GM23338 (cell line): ENCODE measurements at regions not wholly inside any gene's neighbourhood (a gene's known extent, or its start where the extent isn't known, plus 50 kb on each side); places are given as distances from the start of the nearest gene placed in this dataset.

ENCODE experiments used
- ATAC-seq: fragments of 200-7000 bp; cut with Tn5 transposase; 3 replicates; pipeline ENCODE4 v1.9.1; 2020
- DNase-seq: peaks from one replicate; pipeline ENCODE4 v3.0.0-alpha.2; 2015; ENCODE audit warnings: low spot score
- H2AFZ ChIP-seq: fragments of 200-600 bp; sonication (generic); 2 replicates; pipeline ENCODE4 v1.8.0; 2016; ENCODE audit warnings: antibody characterized with exemption, mild to moderate bottlenecking, moderate library complexity
- H3F3A ChIP-seq: fragments of 200-600 bp; sonication (generic); replicated peaks from 2 replicates; pipeline ENCODE4 v1.8.0; 2017; ENCODE audit warnings: antibody characterized with exemption, mixed run types, low read depth
- H3K27ac ChIP-seq: fragments of 200-600 bp; sonication (generic); 2 replicates; pipeline ENCODE4 v1.6.1; 2016; ENCODE audit warnings: low read depth
- H3K27me3 ChIP-seq: fragments of 200-600 bp; sonication (generic); 2 replicates; pipeline ENCODE4 v1.8.0; 2016; ENCODE audit warnings: mild to moderate bottlenecking, mixed run types, moderate library complexity; ENCODE audit not compliant: insufficient read depth
- H3K36me3 ChIP-seq: fragments of 200-600 bp; sonication (generic); 2 replicates; pipeline ENCODE4 v1.8.0; 2016; ENCODE audit warnings: mild to moderate bottlenecking; ENCODE audit not compliant: insufficient read depth
- H3K4me1 ChIP-seq: fragments of 200-600 bp; sonication (generic); 2 replicates; pipeline ENCODE4 v1.8.0; 2016; ENCODE audit warnings: mild to moderate bottlenecking, moderate library complexity; ENCODE audit not compliant: insufficient read depth
- H3K4me2 ChIP-seq: fragments of 200-600 bp; sonication (generic); 2 replicates; pipeline ENCODE4 v1.7.1; 2017; ENCODE audit warnings: mixed run types
- H3K4me3 ChIP-seq: fragments of 200-600 bp; sonication (generic); 2 replicates; pipeline ENCODE4 v1.6.1; 2016; ENCODE audit warnings: mixed run types
- H3K79me2 ChIP-seq: fragments of 200-600 bp; sonication (generic); replicated peaks from 2 replicates; pipeline ENCODE4 v1.8.0; 2017; ENCODE audit warnings: mild to moderate bottlenecking; ENCODE audit not compliant: insufficient read depth
- H3K9me2 ChIP-seq: fragments of 200-600 bp; sonication (generic); 2 replicates; pipeline ENCODE4 v1.8.0; 2017; ENCODE audit not compliant: insufficient read depth
- H4K20me1 ChIP-seq: fragments of 200-600 bp; sonication (generic); replicated peaks from 2 replicates; pipeline ENCODE4 v1.8.0; 2017; ENCODE audit warnings: mild to moderate bottlenecking; ENCODE audit not compliant: insufficient read depth
- H3K27ac Mint-ChIP-seq: 2 replicates; pipeline ENCODE4 v1.8.0; 2020; ENCODE audit warnings: inconsistent platforms, mild to moderate bottlenecking, moderate library complexity, mixed read lengths
- H3K27me3 Mint-ChIP-seq: 3 replicates; pipeline ENCODE4 v1.8.0; 2022; ENCODE audit warnings: low read depth, mild to moderate bottlenecking, moderate library complexity, mixed read lengths, inconsistent platforms; ENCODE audit not compliant: insufficient read depth, poor library complexity
- H3K36me3 Mint-ChIP-seq: 3 replicates; pipeline ENCODE4 v1.8.0; 2021; ENCODE audit warnings: low read depth, mild to moderate bottlenecking, inconsistent platforms, moderate library complexity, mixed read lengths
- H3K4me1 Mint-ChIP-seq: 3 replicates; pipeline ENCODE4 v1.8.0; 2020; ENCODE audit warnings: mild to moderate bottlenecking, inconsistent platforms, mixed read lengths
- H3K4me3 Mint-ChIP-seq: 3 replicates; pipeline ENCODE4 v1.8.0; 2021; ENCODE audit warnings: moderate library complexity, mild to moderate bottlenecking, inconsistent platforms, mixed read lengths
- H3K9me3 Mint-ChIP-seq: 3 replicates; pipeline ENCODE4 v1.8.0; 2020; ENCODE audit warnings: moderate library complexity, mild to moderate bottlenecking, inconsistent platforms, mixed read lengths
- ETS1 ChIP-seq: IDR thresholded peaks from 2 replicates; pipeline ENCODE4 v1.6.1; 2016; ENCODE audit warnings: antibody characterized with exemption
- EZH2 ChIP-seq: fragments of 200-600 bp; sonication (generic); IDR thresholded peaks from one replicate; pipeline ENCODE4 v1.8.0; 2017; ENCODE audit warnings: antibody characterized with exemption, mild to moderate bottlenecking, low read depth; ENCODE audit not compliant: unreplicated experiment
- STAT1 ChIP-seq: IDR thresholded peaks from one replicate; pipeline ENCODE4 v1.6.1; 2016; ENCODE audit warnings: antibody characterized with exemption; ENCODE audit not compliant: unreplicated experiment
- ZNF114 ChIP-seq: fragments of 250-450 bp; sonication (Bioruptor Pico); IDR thresholded peaks from 2 replicates; pipeline ENCODE4 v1.5.0; 2020; ENCODE audit warnings: mild to moderate bottlenecking, moderate library complexity
- ZNF331 ChIP-seq: fragments of 250-450 bp; sonication (Bioruptor Pico); IDR thresholded peaks from 2 replicates; pipeline ENCODE4 v1.5.0; 2020; ENCODE audit warnings: low read depth, mild to moderate bottlenecking, moderate library complexity
- TF ChIP-seq, protein P1 (sequence below), 2 experiments: fragments of 200-600 bp in 1 of 2; sonication (generic) in 1 of 2; conservative IDR thresholded peaks; 2 replicates each; pipeline versions ENCODE4 v1.5.1 to v1.6.1; 2016 to 2017; ENCODE audit warnings: antibody characterized with exemption in 2 of 2, low read depth in 2 of 2, mild to moderate bottlenecking in 2 of 2, moderate library complexity in 1 of 2

DNA sequence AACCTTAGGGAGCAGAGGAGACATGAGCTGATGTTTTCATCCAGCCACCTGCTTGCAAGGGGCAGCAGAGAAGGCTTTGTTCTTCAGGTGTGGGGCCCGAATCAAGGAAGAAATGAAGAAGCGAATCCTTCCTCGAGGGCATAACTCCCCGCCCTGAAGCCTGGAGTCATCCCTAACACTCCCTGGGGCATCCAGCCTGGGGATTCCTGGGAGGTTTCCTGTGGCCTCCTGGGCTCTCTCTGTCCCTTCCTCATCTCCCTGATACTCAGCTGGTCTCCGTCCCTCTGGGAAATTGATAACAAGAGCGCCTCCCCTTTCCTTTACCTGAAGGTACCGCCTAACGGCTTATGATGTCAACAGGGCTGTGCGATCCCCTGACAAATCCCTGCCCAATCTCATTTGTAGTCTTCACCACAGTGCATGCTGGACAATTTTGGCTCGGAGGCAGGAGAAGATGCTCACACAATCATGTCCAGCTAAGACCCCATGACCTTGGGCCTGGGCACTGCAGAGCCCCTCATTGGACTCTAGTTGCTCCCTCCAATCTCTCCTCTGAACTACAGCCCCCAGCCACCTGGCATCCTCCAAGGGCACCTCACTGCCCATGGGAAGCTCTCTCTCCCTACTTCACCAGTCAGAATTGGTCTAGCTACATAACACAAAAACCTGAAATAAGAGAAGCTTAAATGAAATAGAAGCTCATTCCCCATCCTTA lies 80.6 kb upstream of the RTL6 start:
- H3K27me3 ChIP-seq, result no peaks in the 10 kb centered on the region
- H3K27ac Mint-ChIP-seq, result no peak overlapping the region
- no peaks in the 10 kb centered on the region for H4K20me1 ChIP-seq
- no peak overlapping the region for H3K4me3 ChIP-seq
- H3K4me1 ChIP-seq, result no peaks in the 10 kb centered on the region
- no peak for TF ChIP-seq ZNF331
- ATAC-seq, result no peak
- H2AFZ ChIP-seq, result 0 out of 2 replicates have a peak overlapping the region, but pooled peaks have one; percentile 56
- no peaks in the 10 kb centered on the region for H3K9me2 ChIP-seq
- H3K79me2 ChIP-seq, result no peaks in the 10 kb centered on the region
- H3K27ac ChIP-seq, result no peak overlapping the region
- H3K36me3 ChIP-seq, result no peaks in the 10 kb centered on the region
- no peaks in the 10 kb centered on the region; the same call in 2 of the 3 replicates for H3K4me1 Mint-ChIP-seq
- no peak overlapping the region for H3K4me3 Mint-ChIP-seq
- DNase-seq, result no peak
- H3K9me3 Mint-ChIP-seq, result no peaks in the 10 kb centered on the region
- no peaks in the 10 kb centered on the region for H3F3A ChIP-seq
- H3K4me2 ChIP-seq, result no peak overlapping the region
- peaks cover 8% of the 10 kb centered on the region for H3K27me3 Mint-ChIP-seq
- H3K36me3 Mint-ChIP-seq, result no peaks in the 10 kb centered on the region

DNA sequence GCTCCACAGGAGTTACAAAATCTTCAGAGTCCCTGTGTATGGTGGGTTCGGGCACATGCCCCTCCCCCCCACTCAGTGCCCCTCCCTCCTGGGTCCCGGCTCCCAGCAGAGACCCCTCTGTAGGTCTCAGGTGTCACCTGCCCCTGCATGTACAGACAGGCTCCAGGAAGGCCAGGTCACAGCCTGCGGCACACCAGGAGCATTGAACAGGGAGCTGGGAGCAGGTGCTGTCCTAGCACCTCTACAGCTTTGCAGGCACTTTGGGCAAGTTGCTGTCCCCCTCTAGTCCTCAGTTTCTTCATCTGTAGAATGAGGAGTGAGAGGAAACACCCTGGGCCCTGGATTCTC lies 80.1 kb upstream of the RTL6 start:
- H4K20me1 ChIP-seq, result no peaks in the 10 kb centered on the region
- Mint-ChIP-seq H3K36me3 (no peaks in the 10 kb centered on the region), H3K27ac (no peak overlapping the region), H3K27me3 (peaks cover 9% of the 10 kb centered on the region), H3K9me3 (no peaks in the 10 kb centered on the region), H3K4me1 (no peaks in the 10 kb centered on the region; the same call in 2 of the 3 replicates), H3K4me3 (no peak overlapping the region)
- no peak for DNase-seq
- H3K79me2 ChIP-seq, result no peaks in the 10 kb centered on the region
- ATAC-seq, result peak; percentile 43; the same call in 2 of the 3 replicates
- H3K27me3 ChIP-seq, result no peaks in the 10 kb centered on the region
- no peaks in the 10 kb centered on the region for H3K36me3 ChIP-seq
- H3K9me2 ChIP-seq, result no peaks in the 10 kb centered on the region
- no peak overlapping the region for H3K4me2 ChIP-seq
- no peak overlapping the region for H3K27ac ChIP-seq
- peak overlapping the region; percentile 56; the same call in 1 of the 2 replicates for H2AFZ ChIP-seq
- no peaks in the 10 kb centered on the region for H3K4me1 ChIP-seq
- no peak for TF ChIP-seq ZNF114
- TF ChIP-seq, protein P1, sequence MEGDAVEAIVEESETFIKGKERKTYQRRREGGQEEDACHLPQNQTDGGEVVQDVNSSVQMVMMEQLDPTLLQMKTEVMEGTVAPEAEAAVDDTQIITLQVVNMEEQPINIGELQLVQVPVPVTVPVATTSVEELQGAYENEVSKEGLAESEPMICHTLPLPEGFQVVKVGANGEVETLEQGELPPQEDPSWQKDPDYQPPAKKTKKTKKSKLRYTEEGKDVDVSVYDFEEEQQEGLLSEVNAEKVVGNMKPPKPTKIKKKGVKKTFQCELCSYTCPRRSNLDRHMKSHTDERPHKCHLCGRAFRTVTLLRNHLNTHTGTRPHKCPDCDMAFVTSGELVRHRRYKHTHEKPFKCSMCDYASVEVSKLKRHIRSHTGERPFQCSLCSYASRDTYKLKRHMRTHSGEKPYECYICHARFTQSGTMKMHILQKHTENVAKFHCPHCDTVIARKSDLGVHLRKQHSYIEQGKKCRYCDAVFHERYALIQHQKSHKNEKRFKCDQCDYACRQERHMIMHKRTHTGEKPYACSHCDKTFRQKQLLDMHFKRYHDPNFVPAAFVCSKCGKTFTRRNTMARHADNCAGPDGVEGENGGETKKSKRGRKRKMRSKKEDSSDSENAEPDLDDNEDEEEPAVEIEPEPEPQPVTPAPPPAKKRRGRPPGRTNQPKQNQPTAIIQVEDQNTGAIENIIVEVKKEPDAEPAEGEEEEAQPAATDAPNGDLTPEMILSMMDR (conservative IDR thresholded peaks at IDR 0.05; ENCODE audit: low read depth in 2 of 2), result no peak
- no peak for TF ChIP-seq ETS1
- TF ChIP-seq EZH2, result no peak
- TF ChIP-seq ZNF331, result no peak
- H3F3A ChIP-seq, result no peaks in the 10 kb centered on the region
- no peak overlapping the region for H3K4me3 ChIP-seq

DNA sequence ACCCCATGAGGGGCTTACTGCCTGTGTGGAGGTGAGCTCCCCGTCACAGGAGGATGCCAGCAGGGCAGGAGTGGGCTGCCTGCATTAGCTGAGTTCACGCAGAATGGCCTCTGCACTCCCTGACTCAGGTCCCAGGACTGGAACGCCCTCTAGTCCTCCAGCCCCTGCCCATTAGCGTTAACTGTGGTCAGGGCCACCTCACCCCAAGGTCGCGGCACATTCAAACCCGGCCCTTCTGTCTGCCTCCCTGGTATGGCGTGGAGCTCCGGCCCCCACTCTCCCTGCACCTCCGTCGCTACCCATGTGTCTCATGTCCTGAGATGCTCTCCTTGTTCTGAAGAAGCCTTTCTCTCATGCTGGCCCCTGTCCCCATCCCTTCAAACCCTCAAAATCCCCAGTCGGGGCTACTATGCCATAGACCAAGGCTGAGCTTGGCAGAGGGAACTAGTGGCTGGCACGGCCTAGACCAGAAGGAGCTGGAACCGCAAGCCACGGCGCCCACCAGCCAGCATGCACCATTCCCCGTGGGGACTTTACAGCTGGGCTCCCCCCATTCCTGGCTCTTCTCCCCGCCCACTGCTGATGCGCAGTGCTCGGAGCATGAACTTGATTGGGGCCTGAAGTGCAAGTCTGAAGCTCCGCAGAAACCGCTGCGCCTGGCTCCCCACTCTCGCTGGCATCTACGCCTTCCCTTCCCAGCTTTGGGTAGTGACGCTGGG lies 79.5 kb upstream of the RTL6 start:
- ATAC-seq (no peak; the same call in 1 of the 3 replicates), DNase-seq (no peak)
- Histone ChIP-seq H3K79me2 (no peaks in the 10 kb centered on the region), H3K27me3 (no peaks in the 10 kb centered on the region), H3K4me1 (no peaks in the 10 kb centered on the region), H3K4me2 (no peak overlapping the region), H3K27ac (no peak overlapping the region), H3K4me3 (no peak overlapping the region), H4K20me1 (no peaks in the 10 kb centered on the region), H3K36me3 (no peaks in the 10 kb centered on the region), H3F3A (no peaks in the 10 kb centered on the region), H2AFZ (no peak overlapping the region; the same call in 1 of the 2 replicates), H3K9me2 (no peaks in the 10 kb centered on the region)
- H3K9me3 Mint-ChIP-seq, result no peaks in the 10 kb centered on the region
- H3K27me3 Mint-ChIP-seq, result peaks cover 10% of the 10 kb centered on the region
- no peak overlapping the region for H3K4me3 Mint-ChIP-seq
- H3K27ac Mint-ChIP-seq, result no peak overlapping the region
- no peaks in the 10 kb centered on the region for H3K36me3 Mint-ChIP-seq
- TF ChIP-seq STAT1 (no peak), EZH2 (no peak)
- H3K4me1 Mint-ChIP-seq, result no peaks in the 10 kb centered on the region; the same call in 2 of the 3 replicates
